CD4-positive, alpha-beta T cell treated with Interleukin-6 at 100 ng/mL for 8 hours (primary cell): ENCODE measurements at regions not wholly inside any gene's neighbourhood (a gene's known extent, or its start where the extent isn't known, plus 50 kb on each side); places are given as distances from the start of the nearest gene placed in this dataset.

ENCODE experiments used
- DNase-seq: peaks from one replicate; pipeline ENCODE4 v3.0.0-alpha.2; 2020; ENCODE audit warnings: mixed read lengths, low spot score

GRCh38 chr2:42897358-42897757, 105.0 kb upstream of the HAAO start:
- no peak for DNase-seq

- no peak for DNase-seq
These were observed 103.4 kb upstream of the HAAO start for GRCh38 chr2:42895791-42896135.

- DNase-seq, result no peak
These were observed 102.9 kb upstream of the HAAO start for GRCh38 chr2:42895134-42895790.

- no peak for DNase-seq
These were observed 100.8 kb upstream of the HAAO start for GRCh38 chr2:42893047-42893758.

- DNase-seq, result no peak
These were observed 98.5 kb upstream of the HAAO start for GRCh38 chr2:42890791-42891355.

- DNase-seq, result no peak
These were observed 96.2 kb upstream of the HAAO start for GRCh38 chr2:42888321-42889245.

GRCh38 chr2:42886921-42887320, 94.5 kb upstream of the HAAO start:
- DNase-seq, result no peak

GRCh38 chr2:42882756-42883155, 90.4 kb upstream of the HAAO start:
- DNase-seq, result no peak

- DNase-seq, result no peak
These were observed 89.3 kb upstream of the HAAO start for GRCh38 chr2:42881732-42882131.

GRCh38 chr2:42880738-42881690, 88.6 kb upstream of the HAAO start:
- no peak for DNase-seq

GRCh38 chr2:42879913-42880737, 87.7 kb upstream of the HAAO start:
- no peak for DNase-seq

- no peak for DNase-seq
These were observed 86.8 kb upstream of the HAAO start for GRCh38 chr2:42879121-42879705.

- DNase-seq, result no peak
These were observed 86.2 kb upstream of the HAAO start for GRCh38 chr2:42878581-42878980.

GRCh38 chr2:42877936-42878335, 85.6 kb upstream of the HAAO start:
- DNase-seq, result no peak

- DNase-seq, result no peak
These were observed 85.1 kb upstream of the HAAO start for GRCh38 chr2:42877511-42877910.

GRCh38 chr2:42876326-42876751, 84.0 kb upstream of the HAAO start:
- DNase-seq, result no peak

GRCh38 chr2:42875880-42876279, 83.5 kb upstream of the HAAO start:
- DNase-seq, result no peak

GRCh38 chr2:42874949-42875801, 82.8 kb upstream of the HAAO start:
- DNase-seq, result no peak

- DNase-seq, result no peak
These were observed 80.3 kb upstream of the HAAO start for GRCh38 chr2:42872721-42873120.
